HL-60 (cell line): ENCODE measurements at regions not wholly inside any gene's neighbourhood (a gene's known extent, or its start where the extent isn't known, plus 50 kb on each side); places are given as distances from the start of the nearest gene placed in this dataset.

Source experiments
- CTCF ChIP-seq: IDR thresholded peaks from one replicate; pipeline ENCODE4 v1.5.1; 2011; ENCODE audit warnings: low read length, control low read depth, inconsistent platforms; ENCODE audit not compliant: insufficient read depth
- GABPA ChIP-seq: IDR thresholded peaks from 2 replicates; pipeline ENCODE4 v1.6.1; 2012; ENCODE audit warnings: low read depth
- POLR2AphosphoS5 ChIP-seq: IDR thresholded peaks from 2 replicates; pipeline ENCODE4 v1.6.1; 2012; ENCODE audit warnings: low read depth
- SPI1 ChIP-seq: IDR thresholded peaks from 2 replicates; pipeline ENCODE4 v1.6.1; 2012; ENCODE audit warnings: low read depth, mild to moderate bottlenecking, borderline replicate concordance

DNA sequence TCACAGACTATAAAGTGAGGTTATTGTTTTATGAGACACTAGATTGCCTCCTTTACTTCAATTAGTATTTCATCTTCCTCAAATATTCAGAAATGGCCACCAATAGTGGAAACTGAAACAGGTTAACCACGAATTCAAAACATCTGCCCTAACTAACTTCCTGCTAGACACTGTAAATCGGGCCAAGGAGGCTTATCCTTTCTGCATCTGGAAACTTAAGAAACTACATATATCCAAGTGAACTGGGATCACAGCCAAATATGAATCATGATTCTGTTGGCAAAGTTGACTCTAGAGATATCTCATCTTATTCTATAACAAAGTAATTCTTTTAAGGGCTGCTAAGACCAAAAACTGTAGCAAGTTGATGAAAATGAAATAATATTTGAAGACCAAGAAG is 136.6 kb upstream of the ZC3H15 start:
- TF ChIP-seq CTCF: no peak
- no peak for TF ChIP-seq SPI1
- TF ChIP-seq POLR2AphosphoS5: no peak
- no peak for TF ChIP-seq GABPA
